C4-2B (cell line): ENCODE measurements at regions not wholly inside any gene's neighbourhood (a gene's known extent, or its start where the extent isn't known, plus 50 kb on each side); places are given as distances from the start of the nearest gene placed in this dataset.

ENCODE experiments used
- ZFX ChIP-seq: fragments of 450-650 bp; IDR thresholded peaks from 2 replicates; pipeline ENCODE4 v1.6.1; 2017
- TF ChIP-seq, protein P1 (sequence below): fragments of 450-650 bp; conservative IDR thresholded peaks from 2 replicates; pipeline ENCODE4 v1.5.1; 2017; ENCODE audit warnings: mild to moderate bottlenecking

DNA sequence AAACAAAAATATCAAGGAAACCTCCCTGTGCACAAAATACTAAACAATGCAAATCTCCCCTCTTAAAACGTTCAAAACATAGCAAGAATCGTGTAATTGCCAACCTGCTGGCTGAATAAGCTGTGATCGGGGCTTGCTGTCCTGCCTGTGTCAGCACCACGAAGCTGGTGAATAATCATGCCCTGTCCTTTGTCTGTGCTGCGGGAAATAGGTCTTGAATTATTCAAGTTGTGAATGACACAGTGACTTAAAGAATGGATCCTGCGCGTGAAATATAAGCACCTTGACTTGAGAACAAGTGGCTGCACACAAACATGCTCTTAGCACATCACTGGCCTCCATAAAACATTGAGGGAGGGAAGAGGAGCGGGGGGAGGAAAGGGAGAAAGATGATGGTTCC lies 130.2 kb downstream of the OAT start:
- TF ChIP-seq, protein P1, sequence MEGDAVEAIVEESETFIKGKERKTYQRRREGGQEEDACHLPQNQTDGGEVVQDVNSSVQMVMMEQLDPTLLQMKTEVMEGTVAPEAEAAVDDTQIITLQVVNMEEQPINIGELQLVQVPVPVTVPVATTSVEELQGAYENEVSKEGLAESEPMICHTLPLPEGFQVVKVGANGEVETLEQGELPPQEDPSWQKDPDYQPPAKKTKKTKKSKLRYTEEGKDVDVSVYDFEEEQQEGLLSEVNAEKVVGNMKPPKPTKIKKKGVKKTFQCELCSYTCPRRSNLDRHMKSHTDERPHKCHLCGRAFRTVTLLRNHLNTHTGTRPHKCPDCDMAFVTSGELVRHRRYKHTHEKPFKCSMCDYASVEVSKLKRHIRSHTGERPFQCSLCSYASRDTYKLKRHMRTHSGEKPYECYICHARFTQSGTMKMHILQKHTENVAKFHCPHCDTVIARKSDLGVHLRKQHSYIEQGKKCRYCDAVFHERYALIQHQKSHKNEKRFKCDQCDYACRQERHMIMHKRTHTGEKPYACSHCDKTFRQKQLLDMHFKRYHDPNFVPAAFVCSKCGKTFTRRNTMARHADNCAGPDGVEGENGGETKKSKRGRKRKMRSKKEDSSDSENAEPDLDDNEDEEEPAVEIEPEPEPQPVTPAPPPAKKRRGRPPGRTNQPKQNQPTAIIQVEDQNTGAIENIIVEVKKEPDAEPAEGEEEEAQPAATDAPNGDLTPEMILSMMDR = no peak
- TF ChIP-seq ZFX = no peak
